A673 (cell line): ENCODE measurements at regions not wholly inside any gene's neighbourhood (a gene's known extent, or its start where the extent isn't known, plus 50 kb on each side); places are given as distances from the start of the nearest gene placed in this dataset.

Experiments
- BruUV-seq: library from RNA; stranded (reverse); fragments of 400-500 nt; replicated peaks from 2 replicates; lab custom pipeline; 2021; lab: Mats Ljungman, UMichigan
- CTCF ChIA-PET: fragments of 300-600 bp; sonication (Branson Sonifier 250); formaldehyde crosslinking; loops from one replicate; lab custom pipeline; 2022; ENCODE audit warnings: antibody characterized with exemption; lab: Charles Lee
- POLR2A ChIA-PET: fragments of 300-600 bp; sonication (Branson Sonifier 250); formaldehyde crosslinking; loops from one replicate; lab custom pipeline; 2022; ENCODE audit warnings: antibody characterized with exemption; ENCODE audit not compliant: low non-redundant PET; lab: Charles Lee
- DNase-seq: peaks from one replicate; pipeline ENCODE4 v3.0.0-alpha.2; 2015; ENCODE audit warnings: low spot score
- H3K27ac ChIP-seq: fragments of 200-600 bp; sonication (generic); 2 replicates; pipeline ENCODE4 v1.5.1; 2016; ENCODE audit warnings: mixed run types, low read depth, mild to moderate bottlenecking, mixed read lengths, antibody characterized with exemption, low read length; ENCODE audit not compliant: poor library complexity, severe bottlenecking
- H3K27me3 ChIP-seq: fragments of 200-600 bp; sonication (generic); replicated peaks from 2 replicates; pipeline ENCODE4 v1.6.1; 2017; ENCODE audit warnings: mixed run types, low read depth, mild to moderate bottlenecking, mixed read lengths, antibody characterized with exemption, low read length; ENCODE audit not compliant: insufficient read depth, poor library complexity
- H3K36me3 ChIP-seq: fragments of 200-600 bp; sonication (generic); 2 replicates; pipeline ENCODE4 v1.6.1; 2016; ENCODE audit warnings: mixed run types, mild to moderate bottlenecking, mixed read lengths, antibody characterized with exemption, low read length; ENCODE audit not compliant: insufficient read depth, poor library complexity, severe bottlenecking
- H3K4me1 ChIP-seq: fragments of 200-600 bp; sonication (generic); 2 replicates; pipeline ENCODE4 v1.6.1; 2017; ENCODE audit warnings: mixed run types, mild to moderate bottlenecking, mixed read lengths, antibody characterized with exemption, low read length; ENCODE audit not compliant: insufficient read depth, poor library complexity, severe bottlenecking
- H3K4me3 ChIP-seq: fragments of 200-600 bp; sonication (generic); 2 replicates; pipeline ENCODE4 v1.5.1; 2016; ENCODE audit warnings: low read depth, mixed run types, mild to moderate bottlenecking, mixed read lengths, low read length; ENCODE audit not compliant: poor library complexity, severe bottlenecking
- H3K9me3 ChIP-seq: fragments of 200-600 bp; sonication (generic); 2 replicates; pipeline ENCODE4 v1.6.1; 2016; ENCODE audit warnings: mixed run types, low read depth, mild to moderate bottlenecking, mixed read lengths, antibody characterized with exemption, low read length; ENCODE audit not compliant: poor library complexity, severe bottlenecking
- EZH2 ChIP-seq: fragments of 200-600 bp; sonication (generic); IDR thresholded peaks from 2 replicates; pipeline ENCODE4 v1.6.1; 2017; ENCODE audit warnings: borderline replicate concordance, low read depth, mild to moderate bottlenecking, mixed read lengths, antibody characterized with exemption, low read length; ENCODE audit not compliant: poor library complexity, severe bottlenecking
- intact Hi-C: fragments of 100-400 bp; cut with micrococcal nuclease; formaldehyde crosslinking; loops from one replicate; pipeline ENCODE4 v1.10.0; 2022; ENCODE audit not compliant: unreplicated experiment
- TF ChIP-seq, protein P1 (sequence below): fragments of 300-800, 200-600 bp; sonication (generic); conservative IDR thresholded peaks from 2 replicates; pipeline ENCODE4 v1.5.1; 2017; ENCODE audit warnings: low read depth, mild to moderate bottlenecking, antibody characterized with exemption, low read length, moderate library complexity, mixed read lengths

DNA sequence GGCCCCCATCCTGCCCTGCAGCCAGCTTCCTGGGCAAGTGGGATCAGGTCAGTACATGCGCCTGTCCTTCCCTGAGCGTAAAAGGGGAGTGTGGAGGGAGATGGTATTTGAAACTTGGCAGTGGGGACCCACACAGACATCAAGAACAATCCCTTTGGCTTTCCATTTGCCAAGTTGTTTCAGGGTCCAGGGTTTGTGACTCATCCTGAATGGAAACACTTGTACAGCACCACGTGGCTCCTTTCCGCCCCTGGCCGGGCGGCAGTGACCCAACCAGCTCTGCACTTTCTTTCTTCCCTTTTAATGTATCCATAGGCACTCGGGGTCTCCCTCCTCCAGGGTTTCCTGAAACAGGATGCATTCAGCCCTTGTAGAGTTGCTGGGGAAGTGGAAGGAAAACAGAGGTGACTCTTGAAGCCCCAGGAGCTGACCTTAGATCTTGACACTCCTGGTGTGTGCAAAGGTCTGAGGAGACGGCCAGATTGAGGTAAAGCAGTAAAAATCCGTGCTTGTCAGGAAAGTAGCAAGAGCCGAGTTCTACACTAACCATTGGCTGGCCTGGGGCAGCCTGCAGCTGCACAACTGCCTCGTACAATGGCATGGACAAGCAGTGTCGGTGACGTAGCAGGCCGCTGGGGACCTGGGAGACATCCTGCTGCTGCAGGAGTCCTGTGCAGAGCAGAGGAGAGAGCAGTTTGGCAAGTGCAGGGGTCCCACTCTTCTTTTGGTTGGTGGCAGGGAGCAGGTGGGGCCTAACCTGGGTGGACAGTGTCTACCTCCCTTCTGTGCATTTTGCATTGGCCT is 189.8 kb downstream of the SNX19 start:
- TF ChIP-seq, protein P1, sequence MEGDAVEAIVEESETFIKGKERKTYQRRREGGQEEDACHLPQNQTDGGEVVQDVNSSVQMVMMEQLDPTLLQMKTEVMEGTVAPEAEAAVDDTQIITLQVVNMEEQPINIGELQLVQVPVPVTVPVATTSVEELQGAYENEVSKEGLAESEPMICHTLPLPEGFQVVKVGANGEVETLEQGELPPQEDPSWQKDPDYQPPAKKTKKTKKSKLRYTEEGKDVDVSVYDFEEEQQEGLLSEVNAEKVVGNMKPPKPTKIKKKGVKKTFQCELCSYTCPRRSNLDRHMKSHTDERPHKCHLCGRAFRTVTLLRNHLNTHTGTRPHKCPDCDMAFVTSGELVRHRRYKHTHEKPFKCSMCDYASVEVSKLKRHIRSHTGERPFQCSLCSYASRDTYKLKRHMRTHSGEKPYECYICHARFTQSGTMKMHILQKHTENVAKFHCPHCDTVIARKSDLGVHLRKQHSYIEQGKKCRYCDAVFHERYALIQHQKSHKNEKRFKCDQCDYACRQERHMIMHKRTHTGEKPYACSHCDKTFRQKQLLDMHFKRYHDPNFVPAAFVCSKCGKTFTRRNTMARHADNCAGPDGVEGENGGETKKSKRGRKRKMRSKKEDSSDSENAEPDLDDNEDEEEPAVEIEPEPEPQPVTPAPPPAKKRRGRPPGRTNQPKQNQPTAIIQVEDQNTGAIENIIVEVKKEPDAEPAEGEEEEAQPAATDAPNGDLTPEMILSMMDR = no peak
- no peak for TF ChIP-seq EZH2
- ChIA-PET POLR2A (no interaction called here), CTCF (interaction anchor here (1.1 kb wide), 1 partner anchor 132 kb away, joined by 3 read pairs; no protein-coding TSS in a partner anchor)
- H3K4me3 ChIP-seq = no peak overlapping the region
- intact Hi-C loops = no loop called here
- H3K9me3 ChIP-seq = peaks cover 3% of the 10 kb centered on the region
- H3K27ac ChIP-seq = no peak overlapping the region
- no TSS peak for BruUV-seq
- H3K27me3 ChIP-seq = no peaks in the 10 kb centered on the region
- DNase-seq = no peak
- no peaks in the 10 kb centered on the region for H3K36me3 ChIP-seq
- H3K4me1 ChIP-seq = no peaks in the 10 kb centered on the region

DNA sequence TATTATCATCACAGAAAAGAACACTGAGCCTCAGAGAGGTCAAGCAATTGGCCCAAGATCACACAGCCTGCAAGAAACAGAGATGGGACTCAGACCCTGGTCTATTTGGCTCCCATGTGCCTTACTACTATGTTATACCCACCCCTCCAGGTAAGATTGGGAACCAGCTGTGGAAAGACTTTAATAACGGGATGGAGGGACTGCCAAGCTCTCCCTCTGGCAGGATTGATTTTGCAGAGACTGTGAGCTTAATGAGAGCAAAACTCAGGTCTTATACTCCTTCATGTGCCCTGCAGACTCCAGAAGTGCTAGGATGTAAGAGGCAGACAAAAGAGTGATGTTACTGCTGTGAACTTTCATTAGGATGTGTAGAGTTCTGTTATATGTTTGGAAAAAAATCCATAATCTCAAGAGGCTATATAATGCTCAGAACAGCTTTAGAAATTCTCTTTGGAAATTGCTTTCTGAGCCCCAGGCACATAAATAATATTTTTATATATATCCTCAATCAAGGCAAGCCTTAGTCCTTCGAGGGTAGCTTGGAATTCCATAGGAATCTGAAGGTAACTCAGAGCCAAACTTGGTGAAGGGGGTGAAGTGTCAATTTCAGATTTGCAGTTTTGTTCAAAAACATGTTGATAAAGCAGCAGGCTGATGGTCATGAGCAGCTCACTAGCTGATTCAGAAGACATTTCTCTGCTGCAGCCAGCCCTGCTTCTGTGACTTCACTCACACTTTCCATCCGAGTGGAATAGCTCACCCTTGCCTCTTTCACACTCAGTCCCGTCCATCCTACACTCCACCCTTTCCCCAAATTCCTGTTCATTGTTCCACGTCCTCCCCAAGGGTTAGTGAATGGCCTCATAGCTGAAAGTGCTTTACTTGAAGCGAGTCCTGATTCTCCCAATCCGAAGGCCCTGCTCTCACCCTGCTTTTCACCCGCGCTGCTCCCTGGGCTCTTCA is 188.8 kb downstream of the SNX19 start:
- DNase-seq = no peak
- intact Hi-C loops = no loop called here
- no peaks in the 10 kb centered on the region for H3K4me1 ChIP-seq
- TF ChIP-seq, protein P1 = no peak
- TF ChIP-seq EZH2 = no peak
- H3K36me3 ChIP-seq = no peaks in the 10 kb centered on the region
- H3K27me3 ChIP-seq = no peaks in the 10 kb centered on the region
- ChIA-PET POLR2A (no interaction called here), CTCF (interaction anchor here (1.1 kb wide), 1 partner anchor 131 kb away, joined by 3 read pairs; no protein-coding TSS in a partner anchor)
- BruUV-seq = no TSS peak
- H3K4me3 ChIP-seq = no peak overlapping the region
- peaks cover 3% of the 10 kb centered on the region for H3K9me3 ChIP-seq
- no peak overlapping the region for H3K27ac ChIP-seq
